GM12878 (cell line): ENCODE measurements at regions not wholly inside any gene's neighbourhood (a gene's known extent, or its start where the extent isn't known, plus 50 kb on each side); places are given as distances from the start of the nearest gene placed in this dataset.

ENCODE experiments used
- ATAC-seq: fragments of 200-7000 bp; cut with Tn5 transposase; 3 replicates; pipeline ENCODE4 v1.9.1; 2020; ENCODE audit warnings: mild to moderate bottlenecking, moderate library complexity
- BruUV-seq: library from RNA; stranded (reverse); fragments of 400-500 nt; replicated peaks from 2 replicates; lab custom pipeline; 2021; lab: Mats Ljungman, UMichigan
- CTCF ChIA-PET: fragments of 300-600 bp; sonication (Branson Sonifier 250); formaldehyde crosslinking; extraction: SDS; loops from one replicate; lab custom pipeline; 2021; ENCODE audit warnings: inconsistent platforms; lab: Yijun Ruan, JAX
- POLR2A ChIA-PET: fragments of 350-600 bp; formaldehyde crosslinking; extraction: SDS; loops from one replicate; lab custom pipeline; 2021; ENCODE audit warnings: inconsistent platforms; lab: Charles Lee
- RAD21 ChIA-PET: fragments of 300-600 bp; sonication (Branson Sonifier 250); formaldehyde crosslinking; loops from one replicate; lab custom pipeline; 2023; ENCODE audit warnings: antibody characterized with exemption; ENCODE audit not compliant: unreplicated experiment; lab: Charles Lee
- SMC1A ChIA-PET: fragments of 300-600 bp; sonication (Branson Sonifier 250); formaldehyde crosslinking; loops from one replicate; lab custom pipeline; 2023; ENCODE audit not compliant: unreplicated experiment, uncharacterized antibody; lab: Charles Lee
- DNase-seq: peaks from one replicate; pipeline ENCODE4 v3.0.0-alpha.2; 2011; ENCODE audit warnings: low read depth, low spot score
- FAIRE-seq: peaks from 3 replicates; lab custom pipeline; 2011; peaks lifted over from hg19 to GRCh38; lab: Jason Lieb, UNC
- H2AFZ ChIP-seq: 2 replicates; pipeline ENCODE4 v1.6.0; 2011; ENCODE audit warnings: low read depth, low read length, control low read depth; ENCODE audit not compliant: control insufficient read depth
- H3K27ac ChIP-seq: 2 replicates; pipeline ENCODE4 v1.5.1; 2011; ENCODE audit warnings: control low read depth; ENCODE audit not compliant: control insufficient read depth, insufficient read depth
- H3K27me3 ChIP-seq, 2 experiments: replicated peaks in 1 of 2; 2 replicates each; pipeline versions ENCODE4 v1.6.0 to v1.6.1; 2011; ENCODE audit warnings: low read length in 1 of 2; ENCODE audit not compliant: control insufficient read depth in 2 of 2, insufficient read depth in 2 of 2
- H3K36me3 ChIP-seq, 2 experiments: 2 replicates each; pipeline ENCODE4 v1.5.1; 2011; ENCODE audit warnings: low read length in 1 of 2; ENCODE audit not compliant: control insufficient read depth in 2 of 2, insufficient read depth in 2 of 2
- H3K4me1 ChIP-seq: 2 replicates; pipeline ENCODE4 v1.6.1; 2011; ENCODE audit warnings: mild to moderate bottlenecking, low read length, moderate library complexity, mixed read lengths; ENCODE audit not compliant: control insufficient read depth, insufficient read depth
- H3K4me2 ChIP-seq: 2 replicates; pipeline ENCODE4 v1.6.0; 2011; ENCODE audit warnings: control low read depth; ENCODE audit not compliant: control insufficient read depth, insufficient read depth
- H3K4me3 ChIP-seq: fragments of 200-600 bp; sonication (generic); 2 replicates; pipeline ENCODE4 v1.5.1; 2016
- H3K79me2 ChIP-seq: 2 replicates; pipeline ENCODE4 v1.6.0; 2011; ENCODE audit warnings: low read length; ENCODE audit not compliant: control insufficient read depth, insufficient read depth
- H3K9ac ChIP-seq: 2 replicates; pipeline ENCODE4 v1.8.0; 2011; ENCODE audit warnings: low read length, control low read depth, mixed read lengths; ENCODE audit not compliant: control insufficient read depth, insufficient read depth
- H3K9me3 ChIP-seq: replicated peaks from 3 replicates; pipeline ENCODE4 v1.5.1; 2011; ENCODE audit warnings: mild to moderate bottlenecking, low read length; ENCODE audit not compliant: control insufficient read depth, insufficient read depth
- H4K20me1 ChIP-seq: 2 replicates; pipeline ENCODE4 v1.6.0; 2011; ENCODE audit not compliant: control insufficient read depth, insufficient read depth
- BCL11A ChIP-seq: IDR thresholded peaks from 2 replicates; pipeline ENCODE4 v1.6.1; 2011; ENCODE audit warnings: low read depth, low read length
- CHD2 ChIP-seq: IDR thresholded peaks from 2 replicates; pipeline ENCODE4 v1.6.1; 2011; ENCODE audit warnings: low read depth, low read length, improper control_type of control experiment, borderline replicate concordance
- FOS ChIP-seq: IDR thresholded peaks from 3 replicates; pipeline ENCODE4 v1.6.1; 2011; ENCODE audit warnings: borderline replicate concordance; ENCODE audit not compliant: insufficient read length; ENCODE audit errors: extremely low read depth
- MEF2B ChIP-seq: fragments of 450-650 bp; IDR thresholded peaks from 2 replicates; pipeline ENCODE4 v1.6.1; 2018; ENCODE audit warnings: mild to moderate bottlenecking, moderate library complexity; ENCODE audit not compliant: partially characterized antibody, poor library complexity, severe bottlenecking
- POU2F2 ChIP-seq: IDR thresholded peaks from 3 replicates; pipeline ENCODE4 v1.6.1; 2011; ENCODE audit warnings: low read depth, mild to moderate bottlenecking, low read length, borderline replicate concordance
- RELA ChIP-seq: fragments of 450-650 bp; IDR thresholded peaks from 2 replicates; pipeline ENCODE4 v1.8.0; 2014; ENCODE audit warnings: borderline replicate concordance; ENCODE audit not compliant: partially characterized antibody
- SMAD1 ChIP-seq: fragments of 450-650 bp; IDR thresholded peaks from 2 replicates; pipeline ENCODE4 v1.6.1; 2018; ENCODE audit warnings: mild to moderate bottlenecking, low read depth; ENCODE audit not compliant: partially characterized antibody
- SMAD5 ChIP-seq: IDR thresholded peaks from 2 replicates; pipeline ENCODE4 v1.6.1; 2016; ENCODE audit warnings: antibody characterized with exemption, low read depth
- YBX1 ChIP-seq: fragments of 450-650 bp; IDR thresholded peaks from 2 replicates; pipeline ENCODE4 v1.6.1; 2016; ENCODE audit warnings: antibody characterized with exemption
- WGBS: methylation state at CpG from one replicate; pipeline ENCODE4 v1.1.6; 2016; ENCODE audit warnings: low lambda C conversion rate; ENCODE audit not compliant: insufficient replicate concordance, insufficient coverage; ENCODE audit errors: missing lambda C conversion rate; 5-methylcytosine and 5-hydroxymethylcytosine counted together
- in situ Hi-C: fragments of 300-500 bp; cut with MboI; formaldehyde crosslinking; loops from 9 replicates; pipeline ENCODE4 v1.14.3; 2018; ENCODE audit warnings: mixed read lengths
- intact Hi-C: fragments of 100-400 bp; cut with micrococcal nuclease; formaldehyde crosslinking; loops from one replicate; pipeline ENCODE4 v1.14.2; 2022; ENCODE audit not compliant: unreplicated experiment

- H3K4me1 ChIP-seq, result no peaks in the 10 kb centered on the region
- no peaks in the 10 kb centered on the region for H3K79me2 ChIP-seq
- WGBS, result 71% methylated on average over 34 of the region's 34 CpGs
- no peak overlapping the region for H3K9ac ChIP-seq
- H2AFZ ChIP-seq, result no peak overlapping the region
- H3K9me3 ChIP-seq, result peaks cover 2% of the 10 kb centered on the region; the same call in 1 of the 3 replicates
- H3K4me3 ChIP-seq, result no peak overlapping the region
- no peak for FAIRE-seq
- CTCF ChIA-PET, result interaction anchor here (0.7 kb wide), 1 partner anchor 82 kb away, joined by 3 read pairs; no protein-coding TSS in a partner anchor
- SMC1A ChIA-PET, result no interaction called here
- no peak for ATAC-seq
- no peaks in the 10 kb centered on the region; the same call in 1 of the 2 replicates for H4K20me1 ChIP-seq
- POLR2A ChIA-PET, result no interaction called here
- RAD21 ChIA-PET, result no interaction called here
- H3K27me3 ChIP-seq, result no peaks in the 10 kb centered on the region; a peak in 1 of 4 replicates
- no peaks in the 10 kb centered on the region for H3K36me3 ChIP-seq
- H3K27ac ChIP-seq, result no peak overlapping the region
- H3K4me2 ChIP-seq, result no peak overlapping the region
- TF ChIP-seq CHD2 (no peak), MEF2B (no peak), YBX1 (no peak), SMAD1 (no peak), BCL11A (no peak), SMAD5 (no peak), POU2F2 (no peak), RELA (no peak), FOS (no peak)
- in situ Hi-C loops, result no loop called here
- intact Hi-C loops, result no loop called here
- no TSS peak for BruUV-seq
- no peak for DNase-seq
Measured at GRCh38 chr16:85534536-85535351, 78.4 kb upstream of the GSE1 start.
